ENCODE measurements at regions not wholly inside any gene's neighbourhood (a gene's known extent, or its start where the extent isn't known, plus 50 kb on each side); places are given as distances from the start of the nearest gene placed in this dataset.

DNA sequence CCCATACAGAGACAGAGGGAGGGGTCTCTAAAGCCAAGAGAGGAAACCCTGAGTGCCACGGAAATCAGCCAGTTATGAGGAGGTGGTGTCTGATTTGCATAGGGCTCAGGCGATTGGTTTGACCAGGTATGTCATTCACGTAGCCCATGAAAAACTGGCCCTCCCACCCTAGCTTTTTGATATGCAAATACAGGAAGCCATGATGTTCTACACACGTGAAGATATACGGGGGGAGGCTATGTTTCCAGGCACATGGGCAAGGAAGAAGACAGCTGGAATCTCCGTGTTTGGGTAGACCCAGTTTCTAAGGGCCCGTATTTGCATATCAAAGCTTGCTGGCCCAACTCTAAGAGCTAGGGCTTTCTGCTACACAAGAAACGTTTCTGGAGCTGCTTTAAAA is 717.8 kb upstream of the SEL1L start:
- no peaks in the 10 kb centered on the region for H3K36me3 ChIP-seq (ENCODE audit: insufficient read depth)
- H3K27me3 ChIP-seq (ENCODE audit: insufficient read depth, low read depth): no peaks in the 10 kb centered on the region
- no peak overlapping the region for H3K4me3 ChIP-seq (IDR thresholded peaks at IDR 0.05; ENCODE audit: insufficient read depth, low read depth, low read length)
- no peak overlapping the region for H3K4me2 ChIP-seq
- no peak overlapping the region for H3K27ac ChIP-seq
- no peaks in the 10 kb centered on the region for H3K79me2 ChIP-seq (ENCODE audit: insufficient read depth, low read depth)
- TF ChIP-seq, protein P1, sequence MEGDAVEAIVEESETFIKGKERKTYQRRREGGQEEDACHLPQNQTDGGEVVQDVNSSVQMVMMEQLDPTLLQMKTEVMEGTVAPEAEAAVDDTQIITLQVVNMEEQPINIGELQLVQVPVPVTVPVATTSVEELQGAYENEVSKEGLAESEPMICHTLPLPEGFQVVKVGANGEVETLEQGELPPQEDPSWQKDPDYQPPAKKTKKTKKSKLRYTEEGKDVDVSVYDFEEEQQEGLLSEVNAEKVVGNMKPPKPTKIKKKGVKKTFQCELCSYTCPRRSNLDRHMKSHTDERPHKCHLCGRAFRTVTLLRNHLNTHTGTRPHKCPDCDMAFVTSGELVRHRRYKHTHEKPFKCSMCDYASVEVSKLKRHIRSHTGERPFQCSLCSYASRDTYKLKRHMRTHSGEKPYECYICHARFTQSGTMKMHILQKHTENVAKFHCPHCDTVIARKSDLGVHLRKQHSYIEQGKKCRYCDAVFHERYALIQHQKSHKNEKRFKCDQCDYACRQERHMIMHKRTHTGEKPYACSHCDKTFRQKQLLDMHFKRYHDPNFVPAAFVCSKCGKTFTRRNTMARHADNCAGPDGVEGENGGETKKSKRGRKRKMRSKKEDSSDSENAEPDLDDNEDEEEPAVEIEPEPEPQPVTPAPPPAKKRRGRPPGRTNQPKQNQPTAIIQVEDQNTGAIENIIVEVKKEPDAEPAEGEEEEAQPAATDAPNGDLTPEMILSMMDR (conservative IDR thresholded peaks at IDR 0.05; ENCODE audit: low read depth, low read length): no peak
- H3K4me1 ChIP-seq (ENCODE audit: low read depth, poor library complexity, severe bottlenecking): no peaks in the 10 kb centered on the region
- no peaks in the 10 kb centered on the region for H4K20me1 ChIP-seq (ENCODE audit: insufficient read depth)
- H3K9ac ChIP-seq: no peak overlapping the region
- H2AFZ ChIP-seq (ENCODE audit: low read depth): no peak overlapping the region

DNA sequence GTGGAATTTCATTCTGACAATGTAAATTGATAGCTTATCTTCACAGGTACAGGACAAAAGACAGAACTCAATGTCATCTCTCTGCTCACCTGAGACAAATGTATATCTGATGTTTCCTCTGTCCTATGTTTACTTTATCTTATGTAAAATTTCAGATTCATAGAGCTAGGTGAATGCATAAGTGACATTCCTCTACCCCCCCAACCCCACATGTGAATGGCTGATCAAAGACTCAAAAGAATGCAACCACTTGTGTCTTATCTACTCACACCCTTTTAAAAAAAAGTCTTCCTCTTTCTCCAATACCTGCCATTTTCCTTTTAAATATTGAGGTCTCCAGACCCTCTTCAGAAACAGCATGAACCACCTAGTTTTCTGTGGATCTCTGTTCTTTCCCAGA is 736.6 kb upstream of the SEL1L start:
- TF ChIP-seq, protein P1 (conservative IDR thresholded peaks at IDR 0.05; ENCODE audit: low read depth, low read length): no peak
- Histone ChIP-seq H3K27me3 (ENCODE audit: insufficient read depth, low read depth) (no peaks in the 10 kb centered on the region), H3K4me3 (IDR thresholded peaks at IDR 0.05; ENCODE audit: insufficient read depth, low read depth, low read length) (no peak overlapping the region), H3K4me2 (no peak overlapping the region), H3K27ac (no peak overlapping the region), H3K4me1 (ENCODE audit: low read depth, poor library complexity, severe bottlenecking) (no peaks in the 10 kb centered on the region), H2AFZ (ENCODE audit: low read depth) (no peak overlapping the region), H4K20me1 (ENCODE audit: insufficient read depth) (no peaks in the 10 kb centered on the region), H3K9ac (no peak overlapping the region), H3K36me3 (ENCODE audit: insufficient read depth) (no peaks in the 10 kb centered on the region), H3K79me2 (ENCODE audit: insufficient read depth, low read depth) (no peaks in the 10 kb centered on the region)

DNA sequence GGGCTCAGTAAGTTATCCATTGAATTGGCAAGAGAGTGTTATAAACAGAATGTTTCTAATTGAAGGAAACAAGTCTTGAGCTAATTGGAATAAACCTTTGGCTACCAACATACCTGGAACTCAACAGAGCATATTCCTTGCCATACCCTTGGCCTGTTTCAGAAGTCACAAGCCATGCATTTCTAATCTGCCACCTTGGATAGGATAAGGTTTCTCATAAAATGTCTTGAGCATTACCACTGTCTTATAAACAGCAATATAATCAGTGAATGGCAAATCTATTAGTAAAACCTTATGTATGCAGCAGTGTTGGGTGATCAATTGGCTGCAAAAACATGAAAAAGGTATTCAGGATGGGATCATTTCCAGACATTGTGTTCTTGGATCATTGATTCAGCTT is 765.2 kb upstream of the SEL1L start:
- no peak overlapping the region for H3K27ac ChIP-seq
- H3K27me3 ChIP-seq (ENCODE audit: insufficient read depth, low read depth): no peaks in the 10 kb centered on the region
- no peak overlapping the region for H2AFZ ChIP-seq (ENCODE audit: low read depth)
- no peak overlapping the region for H3K9ac ChIP-seq
- H3K4me2 ChIP-seq: no peak overlapping the region
- no peaks in the 10 kb centered on the region for H3K79me2 ChIP-seq (ENCODE audit: insufficient read depth, low read depth)
- H3K36me3 ChIP-seq (ENCODE audit: insufficient read depth): no peaks in the 10 kb centered on the region
- TF ChIP-seq, protein P1 (conservative IDR thresholded peaks at IDR 0.05; ENCODE audit: low read depth, low read length): no peak
- no peaks in the 10 kb centered on the region for H4K20me1 ChIP-seq (ENCODE audit: insufficient read depth)
- H3K4me1 ChIP-seq (ENCODE audit: low read depth, poor library complexity, severe bottlenecking): no peaks in the 10 kb centered on the region
- H3K4me3 ChIP-seq (IDR thresholded peaks at IDR 0.05; ENCODE audit: insufficient read depth, low read depth, low read length): no peak overlapping the region

DNA sequence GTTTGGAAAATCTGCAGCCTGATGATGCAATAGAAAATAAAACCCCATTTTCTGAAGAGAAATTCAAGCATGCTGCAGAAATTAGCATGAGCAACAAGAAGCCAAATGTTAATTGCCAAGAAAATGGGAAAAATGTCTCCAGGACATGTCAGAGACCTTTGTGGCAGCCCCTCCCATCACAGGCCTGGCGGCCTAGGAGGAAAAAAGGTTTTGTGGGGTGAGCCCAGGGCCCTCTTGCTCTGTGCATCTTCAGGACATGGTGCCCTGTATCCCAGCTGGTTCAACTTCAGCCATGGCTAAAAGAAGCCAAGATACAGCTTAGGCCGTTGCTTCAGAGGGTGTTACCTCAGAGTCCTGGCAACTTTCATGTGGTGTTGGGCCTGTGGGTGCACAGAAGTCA is 775.5 kb upstream of the SEL1L start:
- TF ChIP-seq, protein P1 (conservative IDR thresholded peaks at IDR 0.05; ENCODE audit: low read depth, low read length): no peak
- no peaks in the 10 kb centered on the region for H3K27me3 ChIP-seq (ENCODE audit: insufficient read depth, low read depth)
- no peaks in the 10 kb centered on the region for H3K4me1 ChIP-seq (ENCODE audit: low read depth, poor library complexity, severe bottlenecking)

More for the DNA sequence above, 775.5 kb upstream of the SEL1L start:
- no peak overlapping the region for H2AFZ ChIP-seq (ENCODE audit: low read depth)
- H3K27ac ChIP-seq: no peak overlapping the region
- H3K4me2 ChIP-seq: no peak overlapping the region
- H3K4me3 ChIP-seq (IDR thresholded peaks at IDR 0.05; ENCODE audit: insufficient read depth, low read depth, low read length): no peak overlapping the region
- no peaks in the 10 kb centered on the region for H4K20me1 ChIP-seq (ENCODE audit: insufficient read depth)
- H3K79me2 ChIP-seq (ENCODE audit: insufficient read depth, low read depth): no peaks in the 10 kb centered on the region
- no peak overlapping the region for H3K9ac ChIP-seq
- H3K36me3 ChIP-seq (ENCODE audit: insufficient read depth): no peaks in the 10 kb centered on the region
